Right lobe of liver (tissue), 6 donors: ENCODE measurements at regions not wholly inside any gene's neighbourhood (a gene's known extent, or its start where the extent isn't known, plus 50 kb on each side); places are given as distances from the start of the nearest gene placed in this dataset.

ENCODE experiments used
- ATAC-seq, 4 donors: fragments of 200-7000 bp; cut with Tn5 transposase; one replicate each; pipeline ENCODE4 v1.9.1; 2020; ENCODE audit warnings: mild to moderate bottlenecking in 4 of 4, moderate library complexity in 4 of 4
- DNase-seq, 3 donors: peaks; one replicate each; pipeline ENCODE4 v3.0.0-alpha.2; 2020
- H3K27ac ChIP-seq, 3 donors: fragments of 200-600 bp; one replicate each; pipeline ENCODE4 v1.8.0; 2022
- H3K27me3 ChIP-seq, 2 donors: fragments of 200-600 bp; one replicate each; pipeline ENCODE4 v1.8.0; 2022
- H3K36me3 ChIP-seq, 4 donors: fragments of 200-600 bp; sonication (generic) in 1 of 4; one replicate each; pipeline versions ENCODE4 v1.5.1 to v1.8.0; 2017 to 2022; ENCODE audit warnings: control low read depth in 1 of 4
- H3K4me1 ChIP-seq, 4 donors: fragments of 200-600 bp; sonication (generic) in 1 of 4; one replicate each; pipeline versions ENCODE4 v1.5.1 to v1.8.0; 2017 to 2022; ENCODE audit warnings: control low read depth in 1 of 4
- H3K4me3 ChIP-seq, 3 donors: fragments of 200-600 bp; one replicate each; pipeline ENCODE4 v1.8.0; 2022
- H3K9me3 ChIP-seq, 4 donors: fragments of 200-600 bp; sonication (generic) in 1 of 4; one replicate each; pipeline versions ENCODE4 v1.5.1 to v1.8.0; 2017 to 2022; ENCODE audit warnings: control low read depth in 1 of 4
- CTCF ChIP-seq, 4 donors: fragments of 200-600 bp in 3 of 4; fragments of 450-650 bp in 1 of 4; IDR thresholded peaks; one replicate each; pipeline versions ENCODE4 v1.5.1 to v1.8.0; 2016 to 2022; ENCODE audit warnings: antibody characterized with exemption in 4 of 4, mild to moderate bottlenecking in 2 of 4
- POLR2A ChIP-seq: fragments of 450-650 bp; IDR thresholded peaks from one replicate; pipeline ENCODE4 v1.6.1; 2017; ENCODE audit warnings: antibody characterized with exemption, mild to moderate bottlenecking
- WGBS: methylation state at CpG from one replicate; pipeline ENCODE4 v1.1.6; 2018; ENCODE audit warnings: low coverage, low lambda C conversion rate; ENCODE audit not compliant: insufficient coverage; ENCODE audit errors: missing lambda C conversion rate; 5-methylcytosine and 5-hydroxymethylcytosine counted together
- intact Hi-C, 2 donors: fragments of 100-400 bp; cut with DNase I; formaldehyde crosslinking; loops; one replicate each; pipeline versions ENCODE4 v1.11.2 to v1.14.1; 2022
- donor health status: DM: no; HTN: yes; CAD: no.
- donor health status: DM: no; HTN: no; CAD: no.
- donor health status: DM: no; HTN: no; CAD: no.
- donor health status: DM: no; HTN: yes; CAD: no.
- donor health status: DM: no; HTN: yes; CAD: no.

GRCh38 chr13:39225860-39226259 is 187.6 kb downstream of the NHLRC3 start:
- Histone ChIP-seq H3K27me3 (no peaks in the 10 kb centered on the region), H3K9me3 (no peaks in the 10 kb centered on the region), H3K4me3 (no peak overlapping the region), H3K36me3 (no peaks in the 10 kb centered on the region), H3K27ac (no peak overlapping the region), H3K4me1 (no peaks in the 10 kb centered on the region)
- no peak for TF ChIP-seq CTCF (IDR thresholded peaks at IDR 0.05)
- TF ChIP-seq POLR2A = no peak
- intact Hi-C loops = no loop called here
- 49% methylated on average over 4 of the region's 4 CpGs for WGBS
- DNase-seq (no peak), ATAC-seq (peak in 1 of 4 donors; percentile 30)

- Histone ChIP-seq H3K36me3 (no peaks in the 10 kb centered on the region), H3K27ac (no peak overlapping the region), H3K4me3 (no peak overlapping the region), H3K9me3 (no peaks in the 10 kb centered on the region), H3K4me1 (no peaks in the 10 kb centered on the region), H3K27me3 (no peaks in the 10 kb centered on the region)
- intact Hi-C loops = no loop called here
- DNase-seq (no peak), ATAC-seq (no peak)
- TF ChIP-seq CTCF (IDR thresholded peaks at IDR 0.05) (no peak), POLR2A (no peak)
- WGBS = 54% methylated on average over 1 of the region's 3 CpGs
Measured at GRCh38 chr13:39226359-39226758, 188.1 kb downstream of the NHLRC3 start.

GRCh38 chr13:39232401-39232980 is 194.2 kb downstream of the NHLRC3 start:
- TF ChIP-seq CTCF (IDR thresholded peaks at IDR 0.05) (no peak), POLR2A (no peak)
- peak overlapping the region in 1 of 3 donors; percentile 7 for H3K27ac ChIP-seq
- no peak overlapping the region for H3K4me3 ChIP-seq
- intact Hi-C loops = no loop called here
- no peaks in the 10 kb centered on the region for H3K36me3 ChIP-seq
- H3K9me3 ChIP-seq = no peaks in the 10 kb centered on the region
- DNase-seq (no peak), ATAC-seq (peak; percentile 21 to 52 (median 39))
- WGBS = no CpG with 5 or more reads among the region's 1 CpG
- no peaks in the 10 kb centered on the region for H3K27me3 ChIP-seq
- no peaks in the 10 kb centered on the region for H3K4me1 ChIP-seq

- Histone ChIP-seq H3K4me3 (no peak overlapping the region), H3K4me1 (no peaks in the 10 kb centered on the region), H3K9me3 (no peaks in the 10 kb centered on the region), H3K27me3 (no peaks in the 10 kb centered on the region), H3K27ac (peak overlapping the region in 1 of 3 donors; percentile 7), H3K36me3 (no peaks in the 10 kb centered on the region)
- DNase-seq (no peak), ATAC-seq (peak; percentile 39 to 80 (median 47))
- intact Hi-C loops = no loop called here
- TF ChIP-seq CTCF (IDR thresholded peaks at IDR 0.05) (no peak), POLR2A (no peak)
Measured at GRCh38 chr13:39232999-39233398, 194.7 kb downstream of the NHLRC3 start.

- Histone ChIP-seq H3K27me3 (no peaks in the 10 kb centered on the region), H3K9me3 (no peaks in the 10 kb centered on the region), H3K36me3 (no peaks in the 10 kb centered on the region), H3K4me3 (no peak overlapping the region), H3K27ac (no peak overlapping the region), H3K4me1 (no peaks in the 10 kb centered on the region)
- intact Hi-C loops = no loop called here
- no peak for TF ChIP-seq POLR2A
- TF ChIP-seq CTCF (IDR thresholded peaks at IDR 0.05) = no peak
- ATAC-seq (no peak), DNase-seq (no peak)
- 60% methylated on average over 3 of the region's 3 CpGs for WGBS
Measured at GRCh38 chr13:39233519-39233918, 195.3 kb downstream of the NHLRC3 start.
